ENCODE measurements at regions not wholly inside any gene's neighbourhood (a gene's known extent, or its start where the extent isn't known, plus 50 kb on each side); places are given as distances from the start of the nearest gene placed in this dataset.

- Histone ChIP-seq H3K4me3 (ENCODE audit: low read depth, low read length, poor library complexity, severe bottlenecking) (no peak overlapping the region), H2AFZ (ENCODE audit: low read length) (no peak overlapping the region), H3K27ac (ENCODE audit: low read depth, low read length, poor library complexity, severe bottlenecking) (no peak overlapping the region), H4K20me1 (ENCODE audit: insufficient read depth, low read length) (no peaks in the 10 kb centered on the region), H3K4me2 (ENCODE audit: low read length) (no peak overlapping the region), H3K36me3 (ENCODE audit: insufficient read depth, low read length) (no peaks in the 10 kb centered on the region), H3K4me1 (ENCODE audit: insufficient read depth, low read length, poor library complexity, severe bottlenecking) (no peaks in the 10 kb centered on the region), H3K79me2 (ENCODE audit: insufficient read depth, low read depth, low read length) (no peaks in the 10 kb centered on the region), H3K9me2 (ENCODE audit: insufficient read depth, low read length) (no peaks in the 10 kb centered on the region), H3K9me3 (ENCODE audit: low read length) (no peaks in the 10 kb centered on the region)
- no TSS peak for BruUV-seq (replicated peaks)
- POLR2A ChIA-PET = interaction anchor here (0.8 to 1.2 kb wide), 2 partner anchors 9 to 448 kb away, joined by 3 read pairs; no protein-coding TSS in a partner anchor
- TF ChIP-seq EZH2phosphoT487 (IDR thresholded peaks at IDR 0.05; ENCODE audit: borderline replicate concordance, low read depth, low read length) (no peak), CTCF (conservative IDR thresholded peaks at IDR 0.05; ENCODE audit: low read length) (no peak)
- CTCF ChIA-PET (ENCODE audit: unreplicated experiment) = no interaction called here
- no peak for DNase-seq (ENCODE audit: low spot score)
- intact Hi-C loops (cut with micrococcal nuclease; ENCODE audit: unreplicated experiment) = no loop called here
Observed at GRCh38 chr21:35352066-35352770, 303.1 kb upstream of the RUNX1 start.

- no peak overlapping the region for H2AFZ ChIP-seq (ENCODE audit: low read length)
- CTCF ChIA-PET (ENCODE audit: unreplicated experiment) = no interaction called here
Observed at GRCh38 chr21:35351434-35351833, 302.3 kb upstream of the RUNX1 start.

More at GRCh38 chr21:35351434-35351833, 302.3 kb upstream of the RUNX1 start:
- H3K36me3 ChIP-seq (ENCODE audit: insufficient read depth, low read length) = no peaks in the 10 kb centered on the region
- H4K20me1 ChIP-seq (ENCODE audit: insufficient read depth, low read length) = no peaks in the 10 kb centered on the region
- TF ChIP-seq CTCF (conservative IDR thresholded peaks at IDR 0.05; ENCODE audit: low read length) (no peak), EZH2phosphoT487 (IDR thresholded peaks at IDR 0.05; ENCODE audit: borderline replicate concordance, low read depth, low read length) (no peak)
- no peaks in the 10 kb centered on the region for H3K79me2 ChIP-seq (ENCODE audit: insufficient read depth, low read depth, low read length)
- H3K4me2 ChIP-seq (ENCODE audit: low read length) = no peak overlapping the region
- H3K4me1 ChIP-seq (ENCODE audit: insufficient read depth, low read length, poor library complexity, severe bottlenecking) = no peaks in the 10 kb centered on the region
- no peak overlapping the region for H3K4me3 ChIP-seq (ENCODE audit: low read depth, low read length, poor library complexity, severe bottlenecking)
- no peaks in the 10 kb centered on the region for H3K9me2 ChIP-seq (ENCODE audit: insufficient read depth, low read length)
- DNase-seq (ENCODE audit: low spot score) = no peak
- POLR2A ChIA-PET = interaction anchor here (1.2 kb wide), 1 partner anchor 9 kb away, joined by 3 read pairs; no protein-coding TSS in a partner anchor
- no peak overlapping the region for H3K27ac ChIP-seq (ENCODE audit: low read depth, low read length, poor library complexity, severe bottlenecking)
- H3K9me3 ChIP-seq (ENCODE audit: low read length) = no peaks in the 10 kb centered on the region
- BruUV-seq (replicated peaks) = no TSS peak
- intact Hi-C loops (cut with micrococcal nuclease; ENCODE audit: unreplicated experiment) = no loop called here

Measured in OCI-LY7 (cell line).